NCI-H1436 treated with DMSO at 0.1 percent for 48 hours (cell line): ENCODE measurements at regions not wholly inside any gene's neighbourhood (a gene's known extent, or its start where the extent isn't known, plus 50 kb on each side); places are given as distances from the start of the nearest gene placed in this dataset.
A peak's percentile ranks its signal among the peaks of the same experiment; 100 is the strongest.

Source experiments
- DNase-seq: peaks from one replicate; lab custom pipeline; 2025; lab: John Stamatoyannopoulos, UW

GRCh38 chr13:57918086-57918485 lies 286.5 kb downstream of the PCDH17 start:
- no peak for DNase-seq

GRCh38 chr13:57918913-57919312 lies 287.4 kb downstream of the PCDH17 start:
- DNase-seq: no peak

- no peak for DNase-seq
Measured at GRCh38 chr13:57925250-57925649, 293.7 kb downstream of the PCDH17 start.

- DNase-seq: no peak
Measured at GRCh38 chr13:57925751-57926150, 294.2 kb downstream of the PCDH17 start.

GRCh38 chr13:57932061-57932460 lies 300.5 kb downstream of the PCDH17 start:
- DNase-seq: no peak

GRCh38 chr13:57933606-57934005 lies 302.1 kb downstream of the PCDH17 start:
- no peak for DNase-seq

GRCh38 chr13:57935965-57936364 lies 304.4 kb downstream of the PCDH17 start:
- no peak for DNase-seq

GRCh38 chr13:57946361-57946760 lies 314.8 kb downstream of the PCDH17 start:
- DNase-seq: no peak

GRCh38 chr13:57948884-57949283 lies 317.3 kb downstream of the PCDH17 start:
- DNase-seq: no peak

GRCh38 chr13:57969951-57970350 lies 338.4 kb downstream of the PCDH17 start:
- DNase-seq: no peak

- no peak for DNase-seq
Measured at GRCh38 chr13:57970404-57970803, 338.9 kb downstream of the PCDH17 start.

GRCh38 chr13:57982782-57983181 lies 351.2 kb downstream of the PCDH17 start:
- no peak for DNase-seq

- no peak for DNase-seq
Measured at GRCh38 chr13:57988276-57988675, 356.7 kb downstream of the PCDH17 start.

- no peak for DNase-seq
Measured at GRCh38 chr13:57991041-57991440, 359.5 kb downstream of the PCDH17 start.

- DNase-seq: no peak
Measured at GRCh38 chr13:57992416-57992815, 360.9 kb downstream of the PCDH17 start.

- DNase-seq: no peak
Measured at GRCh38 chr13:57996717-57997116, 365.2 kb downstream of the PCDH17 start.

GRCh38 chr13:58004751-58005150 lies 373.2 kb downstream of the PCDH17 start:
- no peak for DNase-seq

GRCh38 chr13:58018020-58018419 lies 386.5 kb downstream of the PCDH17 start:
- no peak for DNase-seq

GRCh38 chr13:58018865-58019264 lies 387.3 kb downstream of the PCDH17 start:
- peak; percentile 67 for DNase-seq

GRCh38 chr13:58024103-58024502 lies 392.6 kb downstream of the PCDH17 start:
- no peak for DNase-seq

GRCh38 chr13:58025821-58026220 lies 394.3 kb downstream of the PCDH17 start:
- no peak for DNase-seq

GRCh38 chr13:58032676-58033460 lies 401.3 kb downstream of the PCDH17 start:
- DNase-seq: peak; percentile 0

- no peak for DNase-seq
Measured at GRCh38 chr13:58043971-58044370, 412.4 kb downstream of the PCDH17 start.

GRCh38 chr13:58048670-58049069 lies 417.1 kb downstream of the PCDH17 start:
- DNase-seq: no peak
